H9 (cell line): ENCODE measurements at regions not wholly inside any gene's neighbourhood (a gene's known extent, or its start where the extent isn't known, plus 50 kb on each side); places are given as distances from the start of the nearest gene placed in this dataset.

Source experiments
- DNase-seq: peaks from one replicate; pipeline ENCODE4 v3.0.0-alpha.2; 2017
- H2AFZ ChIP-seq: one replicate; pipeline ENCODE4 v1.6.1; 2013; ENCODE audit warnings: mild to moderate bottlenecking, low read length, control low read depth, moderate library complexity
- H2AK5ac ChIP-seq: 2 replicates; pipeline ENCODE4 v1.6.1; 2013; ENCODE audit warnings: low read length, control low read depth, mixed read lengths; ENCODE audit not compliant: insufficient read length
- H2BK120ac ChIP-seq: one replicate; pipeline ENCODE4 v1.6.1; 2013; ENCODE audit warnings: low read depth, mild to moderate bottlenecking, low read length, control low read depth, inconsistent platforms; ENCODE audit not compliant: poor library complexity, severe bottlenecking
- H2BK12ac ChIP-seq: 2 replicates; pipeline ENCODE4 v1.6.1; 2013; ENCODE audit warnings: low read length, control low read depth, mixed read lengths, low read depth; ENCODE audit not compliant: insufficient read length
- H2BK15ac ChIP-seq: 2 replicates; pipeline ENCODE4 v1.6.1; 2013; ENCODE audit warnings: low read depth, low read length, control low read depth
- H2BK20ac ChIP-seq: one replicate; pipeline ENCODE4 v1.6.1; 2013; ENCODE audit warnings: low read depth, mild to moderate bottlenecking, low read length, control low read depth, inconsistent platforms; ENCODE audit not compliant: poor library complexity, severe bottlenecking
- H2BK5ac ChIP-seq: 2 replicates; pipeline ENCODE4 v1.6.1; 2013; ENCODE audit warnings: low read length, control low read depth, mixed read lengths; ENCODE audit not compliant: insufficient read length
- H3K14ac ChIP-seq: 2 replicates; pipeline ENCODE4 v1.6.1; 2013; ENCODE audit warnings: low read length, control low read depth; ENCODE audit not compliant: insufficient read depth
- H3K18ac ChIP-seq: 2 replicates; pipeline ENCODE4 v1.6.1; 2013; ENCODE audit warnings: low read depth, mild to moderate bottlenecking, mixed read lengths, low read length, control low read depth; ENCODE audit not compliant: insufficient read length
- H3K23ac ChIP-seq: 2 replicates; pipeline ENCODE4 v1.6.1; 2013; ENCODE audit warnings: low read length, control low read depth, mixed read lengths, low read depth; ENCODE audit not compliant: insufficient read length
- H3K23me2 ChIP-seq: 2 replicates; pipeline ENCODE4 v1.6.1; 2013; ENCODE audit warnings: low read depth, mild to moderate bottlenecking, mixed read lengths, low read length, control low read depth; ENCODE audit not compliant: insufficient read length, poor library complexity, severe bottlenecking
- H3K27ac ChIP-seq: 2 replicates; pipeline ENCODE4 v1.5.1; 2013; ENCODE audit warnings: low read length, control low read depth, mixed read lengths, low read depth; ENCODE audit not compliant: insufficient read length
- H3K27me3 ChIP-seq: 2 replicates; pipeline ENCODE4 v1.6.1; 2013; ENCODE audit warnings: low read length, control low read depth, inconsistent platforms; ENCODE audit not compliant: insufficient read depth
- H3K4ac ChIP-seq: 2 replicates; pipeline ENCODE4 v1.6.1; 2013; ENCODE audit warnings: low read depth, mild to moderate bottlenecking, control low read depth, inconsistent platforms, low read length, moderate library complexity
- H3K4me1 ChIP-seq: 2 replicates; pipeline ENCODE4 v1.6.1; 2013; ENCODE audit warnings: low read length, control low read depth, inconsistent platforms; ENCODE audit not compliant: insufficient read depth
- H3K4me2 ChIP-seq: 2 replicates; pipeline ENCODE4 v1.6.1; 2013; ENCODE audit warnings: low read length, control low read depth, mixed read lengths; ENCODE audit not compliant: insufficient read length, insufficient read depth
- H3K56ac ChIP-seq: 2 replicates; pipeline ENCODE4 v1.6.1; 2013; ENCODE audit warnings: low read depth, mild to moderate bottlenecking, mixed read lengths, low read length, control low read depth; ENCODE audit not compliant: insufficient read length
- H3K79me1 ChIP-seq: 2 replicates; pipeline ENCODE4 v1.6.1; 2013; ENCODE audit warnings: low read depth, mild to moderate bottlenecking, moderate library complexity, low read length, control low read depth, inconsistent platforms; ENCODE audit not compliant: insufficient read depth, poor library complexity, severe bottlenecking
- H3K79me2 ChIP-seq: 2 replicates; pipeline ENCODE4 v1.6.1; 2013; ENCODE audit warnings: low read length, control low read depth, inconsistent platforms; ENCODE audit not compliant: insufficient read depth
- H3K9ac ChIP-seq: 2 replicates; pipeline ENCODE4 v1.6.1; 2013; ENCODE audit warnings: low read length, control low read depth, mixed read lengths; ENCODE audit not compliant: insufficient read length; ENCODE audit errors: extremely low read depth
- H3K9me3 ChIP-seq: one replicate; pipeline ENCODE4 v1.6.1; 2013; ENCODE audit warnings: low read depth, low read length, inconsistent platforms; ENCODE audit not compliant: control insufficient read depth
- H3T11ph ChIP-seq: one replicate; pipeline ENCODE4 v1.6.1; 2013; ENCODE audit warnings: mild to moderate bottlenecking, low read length, control low read depth, inconsistent platforms
- H4K20me1 ChIP-seq: one replicate; pipeline ENCODE4 v1.6.1; 2013; ENCODE audit not compliant: control insufficient read depth, insufficient read length, insufficient read depth
- H4K5ac ChIP-seq: 2 replicates; pipeline ENCODE4 v1.6.1; 2013; ENCODE audit warnings: low read depth, mild to moderate bottlenecking, mixed read lengths, low read length, control low read depth; ENCODE audit not compliant: insufficient read length
- H4K8ac ChIP-seq: replicated peaks from 2 replicates; pipeline ENCODE4 v1.6.1; 2013; ENCODE audit warnings: low read length, control low read depth, mixed read lengths, low read depth; ENCODE audit not compliant: insufficient read length
- H4K91ac ChIP-seq: 2 replicates; pipeline ENCODE4 v1.6.1; 2013; ENCODE audit warnings: low read depth, mild to moderate bottlenecking, moderate library complexity, mixed read lengths, low read length, control low read depth; ENCODE audit not compliant: insufficient read length
- H3K27ac Mint-ChIP-seq, 3 experiments: 2 replicates in 2 of 3; 3 replicates in 1 of 3; pipeline ENCODE4 v1.8.0; 2020 to 2021; ENCODE audit warnings: mixed read lengths in 3 of 3, mild to moderate bottlenecking in 1 of 3, moderate library complexity in 1 of 3
- H3K27me3 Mint-ChIP-seq: 2 replicates; pipeline ENCODE4 v1.8.0; 2021; ENCODE audit warnings: low read depth, mild to moderate bottlenecking, moderate library complexity, mixed read lengths
- H3K36me3 Mint-ChIP-seq, 3 experiments: 2 replicates in 2 of 3; 3 replicates in 1 of 3; pipeline ENCODE4 v1.8.0; 2020 to 2021; ENCODE audit warnings: low read depth in 3 of 3, mixed read lengths in 3 of 3; ENCODE audit not compliant: insufficient read depth in 1 of 3
- H3K4me1 Mint-ChIP-seq, 2 experiments: 2 replicates each; pipeline ENCODE4 v1.8.0; 2020; ENCODE audit warnings: mixed read lengths in 2 of 2
- H3K4me3 Mint-ChIP-seq, 2 experiments: 2 replicates in 1 of 2; 3 replicates in 1 of 2; pipeline ENCODE4 v1.8.0; 2020 to 2021; ENCODE audit warnings: mild to moderate bottlenecking in 2 of 2, mixed read lengths in 2 of 2, moderate library complexity in 1 of 2
- H3K9me3 Mint-ChIP-seq, 2 experiments: 2 replicates in 1 of 2; 3 replicates in 1 of 2; pipeline ENCODE4 v1.8.0; 2020; ENCODE audit warnings: mild to moderate bottlenecking in 2 of 2, mixed read lengths in 2 of 2, moderate library complexity in 1 of 2
- CTCF ChIP-seq: fragments of 200-600 bp; sonication (generic); conservative IDR thresholded peaks from 3 replicates; pipeline ENCODE4 v1.8.0; 2021; ENCODE audit warnings: antibody characterized with exemption, mild to moderate bottlenecking
- WGBS: extraction: QIAGEN DNeasy Blood & Tissue Kit; methylation state at CpG from one replicate; pipeline ENCODE4 v1.1.7; 2013; ENCODE audit warnings: missing lambda C conversion rate, low lambda C conversion rate, mixed read lengths; ENCODE audit not compliant: insufficient read length; ENCODE audit errors: extremely low coverage; 5-methylcytosine and 5-hydroxymethylcytosine counted together

- Histone ChIP-seq H4K5ac (no peak overlapping the region), H3T11ph (no peak overlapping the region), H3K23ac (no peak overlapping the region), H2BK15ac (no peak overlapping the region), H3K9ac (no peak overlapping the region), H3K4me1 (no peaks in the 10 kb centered on the region), H3K27ac (no peak overlapping the region), H3K27me3 (no peaks in the 10 kb centered on the region), H2BK20ac (no peak overlapping the region), H2BK5ac (no peak overlapping the region), H2AFZ (no peak overlapping the region), H3K4me2 (no peak overlapping the region), H3K23me2 (no peaks in the 10 kb centered on the region), H3K4ac (no peak overlapping the region), H3K9me3 (no peaks in the 10 kb centered on the region), H2BK12ac (no peak overlapping the region), H3K79me1 (no peaks in the 10 kb centered on the region), H3K56ac (no peak overlapping the region), H4K91ac (no peak overlapping the region), H4K20me1 (no peaks in the 10 kb centered on the region), H3K79me2 (no peaks in the 10 kb centered on the region), H2BK120ac (no peak overlapping the region), H3K18ac (no peak overlapping the region), H4K8ac (no peak overlapping the region), H3K14ac (no peak overlapping the region), H2AK5ac (no peak overlapping the region)
- WGBS = no CpG with 5 or more reads among the region's 3 CpGs
- Mint-ChIP-seq H3K4me3 (no peak overlapping the region), H3K27ac (no peak overlapping the region), H3K27me3 (no peaks in the 10 kb centered on the region; the same call in 1 of the 2 replicates), H3K9me3 (no peaks in the 10 kb centered on the region), H3K4me1 (peaks cover 14 to 19% of the 10 kb centered on the region in 2 experiments), H3K36me3 (no peaks in the 10 kb centered on the region; a peak in 1 of 7 replicates)
- no peak for TF ChIP-seq CTCF
- no peak for DNase-seq
Measured at GRCh38 chr21:32843561-32843960, 72.0 kb upstream of the PAXBP1 start.
